ENCODE measurements at regions not wholly inside any gene's neighbourhood (a gene's known extent, or its start where the extent isn't known, plus 50 kb on each side); places are given as distances from the start of the nearest gene placed in this dataset.

DNA sequence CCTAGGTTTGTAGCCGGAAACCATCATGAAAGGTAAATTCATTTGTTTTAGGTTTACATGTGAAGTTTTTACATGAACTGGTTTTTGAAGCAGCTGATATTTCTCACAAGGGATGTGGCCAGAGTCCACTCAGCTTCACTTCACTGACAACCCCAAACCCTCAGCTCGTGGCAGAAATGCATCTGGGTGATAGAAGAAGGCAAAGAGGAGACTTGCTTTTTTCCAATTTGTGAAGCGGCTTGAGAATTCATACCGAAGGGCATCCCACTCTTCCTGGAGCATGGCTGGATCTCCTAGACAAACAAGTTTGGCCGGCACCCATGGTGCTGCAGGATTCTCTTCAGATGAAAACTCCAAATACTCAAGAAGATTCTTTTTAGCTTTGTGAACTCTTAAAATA, 392.8 kb upstream of the CNR1 start:
- TF ChIP-seq, protein P1, sequence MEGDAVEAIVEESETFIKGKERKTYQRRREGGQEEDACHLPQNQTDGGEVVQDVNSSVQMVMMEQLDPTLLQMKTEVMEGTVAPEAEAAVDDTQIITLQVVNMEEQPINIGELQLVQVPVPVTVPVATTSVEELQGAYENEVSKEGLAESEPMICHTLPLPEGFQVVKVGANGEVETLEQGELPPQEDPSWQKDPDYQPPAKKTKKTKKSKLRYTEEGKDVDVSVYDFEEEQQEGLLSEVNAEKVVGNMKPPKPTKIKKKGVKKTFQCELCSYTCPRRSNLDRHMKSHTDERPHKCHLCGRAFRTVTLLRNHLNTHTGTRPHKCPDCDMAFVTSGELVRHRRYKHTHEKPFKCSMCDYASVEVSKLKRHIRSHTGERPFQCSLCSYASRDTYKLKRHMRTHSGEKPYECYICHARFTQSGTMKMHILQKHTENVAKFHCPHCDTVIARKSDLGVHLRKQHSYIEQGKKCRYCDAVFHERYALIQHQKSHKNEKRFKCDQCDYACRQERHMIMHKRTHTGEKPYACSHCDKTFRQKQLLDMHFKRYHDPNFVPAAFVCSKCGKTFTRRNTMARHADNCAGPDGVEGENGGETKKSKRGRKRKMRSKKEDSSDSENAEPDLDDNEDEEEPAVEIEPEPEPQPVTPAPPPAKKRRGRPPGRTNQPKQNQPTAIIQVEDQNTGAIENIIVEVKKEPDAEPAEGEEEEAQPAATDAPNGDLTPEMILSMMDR (IDR thresholded peaks at IDR 0.05), result no peak
- no peak for TF ChIP-seq EZH2 (IDR thresholded peaks at IDR 0.05; ENCODE audit: borderline replicate concordance, insufficient read depth, low read depth, low read length, poor library complexity, severe bottlenecking)

Measured in B cell (primary cell).